ENCODE measurements at regions not wholly inside any gene's neighbourhood (a gene's known extent, or its start where the extent isn't known, plus 50 kb on each side); places are given as distances from the start of the nearest gene placed in this dataset.

DNA sequence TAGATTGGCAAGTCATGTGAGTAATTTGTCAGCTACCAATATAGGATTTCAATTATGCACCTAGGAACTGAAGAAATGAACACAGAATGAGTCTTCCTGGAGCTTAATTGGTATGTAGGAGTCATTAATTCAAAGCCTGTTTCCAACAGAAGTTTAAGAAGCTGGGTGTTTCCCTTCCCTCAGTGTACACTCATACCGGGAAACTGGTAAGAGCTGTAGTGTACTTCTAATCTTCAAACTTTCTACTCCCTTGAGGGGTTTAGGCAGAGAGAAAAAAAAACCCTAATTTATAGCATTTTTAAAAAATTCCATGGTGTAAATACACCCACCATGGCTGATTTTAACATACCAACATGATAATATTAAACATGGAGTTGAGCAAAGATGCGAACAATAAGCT is 665.7 kb upstream of the SLITRK5 start:
- Histone ChIP-seq H3K4me1 (no peaks in the 10 kb centered on the region), H3K27ac (no peak overlapping the region), H3K27me3 (no peaks in the 10 kb centered on the region), H3K36me3 (no peaks in the 10 kb centered on the region), H3K9me3 (peaks cover 0 to 8% of the 10 kb centered on the region in 2 donors), H3K4me3 (no peak overlapping the region)
- TF ChIP-seq, protein P1, sequence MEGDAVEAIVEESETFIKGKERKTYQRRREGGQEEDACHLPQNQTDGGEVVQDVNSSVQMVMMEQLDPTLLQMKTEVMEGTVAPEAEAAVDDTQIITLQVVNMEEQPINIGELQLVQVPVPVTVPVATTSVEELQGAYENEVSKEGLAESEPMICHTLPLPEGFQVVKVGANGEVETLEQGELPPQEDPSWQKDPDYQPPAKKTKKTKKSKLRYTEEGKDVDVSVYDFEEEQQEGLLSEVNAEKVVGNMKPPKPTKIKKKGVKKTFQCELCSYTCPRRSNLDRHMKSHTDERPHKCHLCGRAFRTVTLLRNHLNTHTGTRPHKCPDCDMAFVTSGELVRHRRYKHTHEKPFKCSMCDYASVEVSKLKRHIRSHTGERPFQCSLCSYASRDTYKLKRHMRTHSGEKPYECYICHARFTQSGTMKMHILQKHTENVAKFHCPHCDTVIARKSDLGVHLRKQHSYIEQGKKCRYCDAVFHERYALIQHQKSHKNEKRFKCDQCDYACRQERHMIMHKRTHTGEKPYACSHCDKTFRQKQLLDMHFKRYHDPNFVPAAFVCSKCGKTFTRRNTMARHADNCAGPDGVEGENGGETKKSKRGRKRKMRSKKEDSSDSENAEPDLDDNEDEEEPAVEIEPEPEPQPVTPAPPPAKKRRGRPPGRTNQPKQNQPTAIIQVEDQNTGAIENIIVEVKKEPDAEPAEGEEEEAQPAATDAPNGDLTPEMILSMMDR (IDR thresholded peaks at IDR 0.05), result no peak
- TF ChIP-seq EP300 (IDR thresholded peaks at IDR 0.05; ENCODE audit: low read depth) (no peak), POLR2AphosphoS5 (IDR thresholded peaks at IDR 0.05) (no peak), POLR2A (IDR thresholded peaks at IDR 0.05) (no peak)
- DNase-seq, result no peak
- intact Hi-C loops (cut with DNase I; ENCODE audit: low total_unique reads) (no loop called here), in situ Hi-C loops (cut with MboI; ENCODE audit: low pct_ligation_motif_present in 1 of 4, low pct_unique_long_range_greater_than_20kb in 1 of 4, low sequenced_read_pairs in 3 of 4) (no loop called here)
- WGBS, 2 donors (ENCODE audit: low coverage in 1 of 2), result 93 to 100% methylated on average over 2 of the region's 2 CpGs

DNA sequence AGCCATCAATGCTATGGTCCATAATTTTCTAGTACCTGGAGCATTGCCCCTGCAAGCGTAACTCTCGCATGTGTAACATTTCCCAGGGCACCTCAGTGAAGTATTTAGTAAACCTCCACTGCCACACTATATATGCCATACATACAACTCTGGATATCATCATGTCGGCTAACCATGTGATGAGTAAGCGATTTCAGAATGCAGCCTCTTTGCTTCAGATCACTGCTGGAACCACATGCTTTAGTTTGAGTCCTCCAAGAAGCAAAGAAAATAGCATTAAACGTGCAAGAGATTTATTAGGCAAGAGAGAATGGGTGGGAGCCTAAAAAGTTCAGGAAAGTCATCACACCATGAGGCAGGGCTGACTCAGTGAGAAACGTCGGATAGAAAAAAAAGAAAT is 635.6 kb upstream of the SLITRK5 start:
- no peak overlapping the region for H3K27ac ChIP-seq
- 65 to 68% methylated on average over 6 to 7 of the region's 7 CpGs for WGBS, 2 donors (ENCODE audit: low coverage in 1 of 2)
- no peaks in the 10 kb centered on the region for H3K4me1 ChIP-seq
- no peak for DNase-seq
- in situ Hi-C loops (cut with MboI; ENCODE audit: low pct_ligation_motif_present in 1 of 4, low pct_unique_long_range_greater_than_20kb in 1 of 4, low sequenced_read_pairs in 3 of 4) (no loop called here), intact Hi-C loops (cut with DNase I; ENCODE audit: low total_unique reads) (no loop called here)
- H3K9me3 ChIP-seq, result no peaks in the 10 kb centered on the region
- TF ChIP-seq, protein P1 (IDR thresholded peaks at IDR 0.05), result no peak
- TF ChIP-seq EP300 (IDR thresholded peaks at IDR 0.05; ENCODE audit: low read depth) (no peak), POLR2A (IDR thresholded peaks at IDR 0.05) (no peak), POLR2AphosphoS5 (IDR thresholded peaks at IDR 0.05) (no peak)
- H3K4me3 ChIP-seq, result no peak overlapping the region
- no peaks in the 10 kb centered on the region for H3K36me3 ChIP-seq
- H3K27me3 ChIP-seq, result no peaks in the 10 kb centered on the region

DNA sequence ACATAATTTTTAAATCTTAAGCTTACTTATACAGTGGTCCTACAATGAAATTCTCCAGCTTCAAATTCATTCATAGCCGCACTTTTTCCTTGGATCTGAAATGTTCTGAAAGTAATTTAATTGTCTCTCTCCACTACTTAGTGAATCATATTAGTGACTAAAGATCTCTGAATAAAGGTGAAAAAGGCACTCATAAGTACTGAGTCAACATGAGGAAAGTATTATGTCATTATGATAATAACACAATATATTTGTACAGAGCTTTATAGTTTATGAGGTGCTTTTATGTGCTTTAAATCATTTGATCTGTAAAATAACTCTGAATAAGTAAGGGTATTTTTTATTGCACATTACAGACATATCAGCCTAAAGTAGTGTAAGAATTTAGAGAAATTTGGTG is 628.2 kb upstream of the SLITRK5 start:
- no peaks in the 10 kb centered on the region for H3K4me1 ChIP-seq
- in situ Hi-C loops (cut with MboI; ENCODE audit: low pct_ligation_motif_present in 1 of 4, low pct_unique_long_range_greater_than_20kb in 1 of 4, low sequenced_read_pairs in 3 of 4), result no loop called here
- no peak overlapping the region for H3K27ac ChIP-seq
- DNase-seq, result no peak
- H3K36me3 ChIP-seq, result no peaks in the 10 kb centered on the region
- H3K4me3 ChIP-seq, result no peak overlapping the region
- intact Hi-C loops (cut with DNase I; ENCODE audit: low total_unique reads), result no loop called here
- no peaks in the 10 kb centered on the region for H3K27me3 ChIP-seq
- TF ChIP-seq POLR2AphosphoS5 (IDR thresholded peaks at IDR 0.05) (no peak), POLR2A (IDR thresholded peaks at IDR 0.05) (no peak), EP300 (IDR thresholded peaks at IDR 0.05; ENCODE audit: low read depth) (no peak)
- TF ChIP-seq, protein P1 (IDR thresholded peaks at IDR 0.05), result no peak
- H3K9me3 ChIP-seq, result no peaks in the 10 kb centered on the region
- 80 to 86% methylated on average over 1 of the region's 1 CpG for WGBS, 2 donors (ENCODE audit: low coverage in 1 of 2)

DNA sequence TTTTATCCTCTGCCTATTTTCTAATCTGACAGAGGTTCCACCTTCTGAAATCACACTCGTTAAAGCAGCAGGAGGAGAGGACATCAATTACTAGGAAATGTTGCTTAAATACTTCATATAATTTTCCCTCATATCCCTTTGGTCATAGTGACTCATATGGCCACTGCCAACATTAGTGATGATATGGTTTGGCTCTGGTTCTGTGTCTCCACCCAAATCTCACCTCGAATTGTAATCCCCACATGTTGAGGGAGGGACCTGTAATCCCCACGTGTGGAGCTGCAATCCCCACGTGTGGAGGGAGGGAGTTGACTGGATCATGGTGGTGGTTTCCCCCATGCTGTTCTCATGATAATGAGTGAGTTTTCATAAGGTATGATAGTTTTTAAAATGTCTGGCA is 618.4 kb upstream of the SLITRK5 start:
- H3K36me3 ChIP-seq, result no peaks in the 10 kb centered on the region
- intact Hi-C loops (cut with DNase I; ENCODE audit: low total_unique reads), result no loop called here
- in situ Hi-C loops (cut with MboI; ENCODE audit: low pct_ligation_motif_present in 1 of 4, low pct_unique_long_range_greater_than_20kb in 1 of 4, low sequenced_read_pairs in 3 of 4), result no loop called here
- no peak overlapping the region for H3K4me3 ChIP-seq
- H3K27me3 ChIP-seq, result no peaks in the 10 kb centered on the region
- DNase-seq, result no peak
- H3K9me3 ChIP-seq, result no peaks in the 10 kb centered on the region
- peaks cover 0 to 14% (median 5%) of the 10 kb centered on the region in 4 donors for H3K4me1 ChIP-seq
- 64 to 66% methylated on average over 2 to 4 of the region's 4 CpGs for WGBS, 2 donors (ENCODE audit: low coverage in 1 of 2)
- TF ChIP-seq POLR2A (IDR thresholded peaks at IDR 0.05), result no peak
- TF ChIP-seq EP300 (IDR thresholded peaks at IDR 0.05; ENCODE audit: low read depth), result no peak
- TF ChIP-seq POLR2AphosphoS5 (IDR thresholded peaks at IDR 0.05), result no peak
- TF ChIP-seq, protein P1 (IDR thresholded peaks at IDR 0.05), result no peak
- no peak overlapping the region for H3K27ac ChIP-seq

Data from transverse colon (tissue), 4 donors.